ENCODE measurements at regions not wholly inside any gene's neighbourhood (a gene's known extent, or its start where the extent isn't known, plus 50 kb on each side); places are given as distances from the start of the nearest gene placed in this dataset.

GRCh38 chr2:228840113-228840742 lies 430.9 kb downstream of the PID1 start:
- no peak for DNase-seq (ENCODE audit: low read depth)
- H3K4me3 ChIP-seq (ENCODE audit: control insufficient read depth, low read depth, low read length), result no peak overlapping the region
- no peak for TF ChIP-seq CTCF (IDR thresholded peaks at IDR 0.05; ENCODE audit: control insufficient read depth, insufficient read depth, low read depth, low read length, missing control alignments)

- no peak for TF ChIP-seq CTCF (IDR thresholded peaks at IDR 0.05; ENCODE audit: control insufficient read depth, insufficient read depth, low read depth, low read length, missing control alignments)
- no peak overlapping the region for H3K4me3 ChIP-seq (ENCODE audit: control insufficient read depth, low read depth, low read length)
- DNase-seq (ENCODE audit: low read depth), result no peak
Observed at GRCh38 chr2:228839421-228839876, 431.6 kb downstream of the PID1 start.

- no peak for DNase-seq (ENCODE audit: low read depth)
- H3K4me3 ChIP-seq (ENCODE audit: control insufficient read depth, low read depth, low read length), result no peak overlapping the region
- TF ChIP-seq CTCF (IDR thresholded peaks at IDR 0.05; ENCODE audit: control insufficient read depth, insufficient read depth, low read depth, low read length, missing control alignments), result no peak
Observed at GRCh38 chr2:228838819-228839218, 432.3 kb downstream of the PID1 start.

- DNase-seq (ENCODE audit: low read depth), result no peak
- TF ChIP-seq CTCF (IDR thresholded peaks at IDR 0.05; ENCODE audit: control insufficient read depth, insufficient read depth, low read depth, low read length, missing control alignments), result no peak
- H3K4me3 ChIP-seq (ENCODE audit: control insufficient read depth, low read depth, low read length), result no peak overlapping the region
Observed at GRCh38 chr2:228828397-228828796, 442.7 kb downstream of the PID1 start.

GRCh38 chr2:228827056-228827700 lies 443.9 kb downstream of the PID1 start:
- no peak for DNase-seq (ENCODE audit: low read depth)
- TF ChIP-seq CTCF (IDR thresholded peaks at IDR 0.05; ENCODE audit: control insufficient read depth, insufficient read depth, low read depth, low read length, missing control alignments), result no peak
- H3K4me3 ChIP-seq (ENCODE audit: control insufficient read depth, low read depth, low read length), result no peak overlapping the region

GRCh38 chr2:228819701-228820100 lies 451.4 kb downstream of the PID1 start:
- no peak for DNase-seq (ENCODE audit: low read depth)
- H3K4me3 ChIP-seq (ENCODE audit: control insufficient read depth, low read depth, low read length), result no peak overlapping the region
- no peak for TF ChIP-seq CTCF (IDR thresholded peaks at IDR 0.05; ENCODE audit: control insufficient read depth, insufficient read depth, low read depth, low read length, missing control alignments)

All from AG09309 (cell line).